DOHH2 (cell line): ENCODE measurements at regions not wholly inside any gene's neighbourhood (a gene's known extent, or its start where the extent isn't known, plus 50 kb on each side); places are given as distances from the start of the nearest gene placed in this dataset.

Experiments used
- H3F3A ChIP-seq: fragments of 200-600 bp; sonication (generic), shearing (Covaris generic); 2 replicates; pipeline ENCODE4 v1.6.0; 2016; ENCODE audit warnings: antibody characterized with exemption, mild to moderate bottlenecking; ENCODE audit not compliant: control insufficient read depth, insufficient read depth
- H3K27ac ChIP-seq: fragments of 200-600 bp; sonication (generic); 2 replicates; pipeline ENCODE4 v1.5.1; 2014; ENCODE audit warnings: low read depth, mild to moderate bottlenecking, low read length, moderate library complexity
- H3K27me3 ChIP-seq: fragments of 200-600 bp; sonication (generic); 2 replicates; pipeline ENCODE4 v1.6.1; 2014; ENCODE audit warnings: mild to moderate bottlenecking, low read length, mixed read lengths; ENCODE audit not compliant: control insufficient read depth
- H3K36me3 ChIP-seq: fragments of 200-600 bp; sonication (generic); 2 replicates; pipeline ENCODE4 v1.6.1; 2014; ENCODE audit warnings: mild to moderate bottlenecking, low read length, moderate library complexity, mixed read lengths; ENCODE audit not compliant: control insufficient read depth
- H3K4me1 ChIP-seq: fragments of 200-600 bp; sonication (generic); 2 replicates; pipeline ENCODE4 v1.6.1; 2014; ENCODE audit warnings: mild to moderate bottlenecking, low read length, mixed read lengths; ENCODE audit not compliant: control insufficient read depth
- H3K4me2 ChIP-seq: fragments of 200-600 bp; sonication (generic); 2 replicates; pipeline ENCODE4 v1.6.0; 2014; ENCODE audit warnings: mild to moderate bottlenecking, low read length, moderate library complexity
- H3K4me3 ChIP-seq: fragments of 200-600 bp; sonication (generic); 2 replicates; pipeline ENCODE4 v1.5.1; 2014; ENCODE audit warnings: mild to moderate bottlenecking, low read length, mixed read lengths
- H3K79me2 ChIP-seq: fragments of 200-600 bp; sonication (generic); 2 replicates; pipeline ENCODE4 v1.6.1; 2014; ENCODE audit warnings: mild to moderate bottlenecking, low read length, mixed read lengths; ENCODE audit not compliant: control insufficient read depth
- H3K9me2 ChIP-seq: fragments of 200-600 bp; sonication (generic); replicated peaks from 2 replicates; pipeline ENCODE4 v1.6.1; 2014; ENCODE audit warnings: mild to moderate bottlenecking, low read length, mixed read lengths; ENCODE audit not compliant: control insufficient read depth
- H3K9me3 ChIP-seq: fragments of 200-600 bp; sonication (generic); 2 replicates; pipeline ENCODE4 v1.6.1; 2014; ENCODE audit warnings: antibody characterized with exemption, low read length, mixed read lengths; ENCODE audit not compliant: control insufficient read depth, insufficient read depth
- H4K20me1 ChIP-seq: fragments of 200-600 bp; sonication (generic); 2 replicates; pipeline ENCODE4 v1.6.0; 2014; ENCODE audit warnings: low read depth, mild to moderate bottlenecking, antibody characterized with exemption, low read length, moderate library complexity; ENCODE audit not compliant: control insufficient read depth, insufficient read depth
- EZH2phosphoT487 ChIP-seq: fragments of 200-600 bp; sonication (generic); IDR thresholded peaks from 2 replicates; pipeline ENCODE4 v1.6.1; 2017; ENCODE audit warnings: borderline replicate concordance, mild to moderate bottlenecking, antibody characterized with exemption, low read length, moderate library complexity, mixed read lengths
- TF ChIP-seq, protein P1 (sequence below): fragments of 200-600 bp; sonication (generic); IDR thresholded peaks from one replicate; pipeline ENCODE4 v1.5.1; 2014; ENCODE audit warnings: antibody characterized with exemption, mild to moderate bottlenecking, low read depth, low read length; ENCODE audit not compliant: poor library complexity, severe bottlenecking

DNA sequence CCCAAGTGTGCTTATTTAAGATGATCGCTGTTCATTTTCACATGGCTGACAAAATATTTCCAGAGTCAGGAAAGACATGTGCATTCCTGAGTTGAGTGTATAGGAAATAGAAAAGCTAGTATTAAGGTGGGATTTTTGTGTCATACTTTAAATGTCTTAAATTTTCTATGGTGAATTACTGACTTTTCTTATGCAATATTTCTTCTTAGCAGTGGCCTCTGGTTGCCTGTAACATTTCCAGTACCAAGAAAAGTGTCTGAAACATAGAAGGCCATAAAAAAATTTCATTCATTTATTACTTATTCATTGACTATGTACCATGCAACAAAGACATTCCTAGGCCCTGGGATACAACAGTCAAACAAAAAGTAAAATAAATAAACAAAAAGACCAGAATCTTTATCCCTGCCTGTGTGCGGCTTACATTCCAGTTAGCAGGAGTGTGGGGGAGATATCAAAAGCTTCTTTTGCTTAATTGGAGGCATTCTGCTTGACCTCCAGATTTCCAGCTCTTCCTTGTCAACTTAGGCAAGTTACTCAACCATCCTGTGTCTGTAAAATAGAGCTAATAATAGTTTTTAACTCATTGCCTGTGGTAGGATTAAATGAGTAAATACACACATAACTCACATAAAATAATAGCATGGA, 216.3 kb upstream of the FLRT2 start:
- TF ChIP-seq EZH2phosphoT487, result no peak
- TF ChIP-seq, protein P1, sequence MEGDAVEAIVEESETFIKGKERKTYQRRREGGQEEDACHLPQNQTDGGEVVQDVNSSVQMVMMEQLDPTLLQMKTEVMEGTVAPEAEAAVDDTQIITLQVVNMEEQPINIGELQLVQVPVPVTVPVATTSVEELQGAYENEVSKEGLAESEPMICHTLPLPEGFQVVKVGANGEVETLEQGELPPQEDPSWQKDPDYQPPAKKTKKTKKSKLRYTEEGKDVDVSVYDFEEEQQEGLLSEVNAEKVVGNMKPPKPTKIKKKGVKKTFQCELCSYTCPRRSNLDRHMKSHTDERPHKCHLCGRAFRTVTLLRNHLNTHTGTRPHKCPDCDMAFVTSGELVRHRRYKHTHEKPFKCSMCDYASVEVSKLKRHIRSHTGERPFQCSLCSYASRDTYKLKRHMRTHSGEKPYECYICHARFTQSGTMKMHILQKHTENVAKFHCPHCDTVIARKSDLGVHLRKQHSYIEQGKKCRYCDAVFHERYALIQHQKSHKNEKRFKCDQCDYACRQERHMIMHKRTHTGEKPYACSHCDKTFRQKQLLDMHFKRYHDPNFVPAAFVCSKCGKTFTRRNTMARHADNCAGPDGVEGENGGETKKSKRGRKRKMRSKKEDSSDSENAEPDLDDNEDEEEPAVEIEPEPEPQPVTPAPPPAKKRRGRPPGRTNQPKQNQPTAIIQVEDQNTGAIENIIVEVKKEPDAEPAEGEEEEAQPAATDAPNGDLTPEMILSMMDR, result no peak
- H3K4me3 ChIP-seq, result no peak overlapping the region
- H3K9me2 ChIP-seq, result no peaks in the 10 kb centered on the region; the same call in 1 of the 2 replicates
- no peaks in the 10 kb centered on the region for H3F3A ChIP-seq
- H3K79me2 ChIP-seq, result no peaks in the 10 kb centered on the region
- no peak overlapping the region for H3K27ac ChIP-seq
- no peaks in the 10 kb centered on the region for H4K20me1 ChIP-seq
- H3K4me1 ChIP-seq, result no peaks in the 10 kb centered on the region
- H3K4me2 ChIP-seq, result no peak overlapping the region
- no peaks in the 10 kb centered on the region for H3K9me3 ChIP-seq
- H3K27me3 ChIP-seq, result no peaks in the 10 kb centered on the region
- no peaks in the 10 kb centered on the region for H3K36me3 ChIP-seq

DNA sequence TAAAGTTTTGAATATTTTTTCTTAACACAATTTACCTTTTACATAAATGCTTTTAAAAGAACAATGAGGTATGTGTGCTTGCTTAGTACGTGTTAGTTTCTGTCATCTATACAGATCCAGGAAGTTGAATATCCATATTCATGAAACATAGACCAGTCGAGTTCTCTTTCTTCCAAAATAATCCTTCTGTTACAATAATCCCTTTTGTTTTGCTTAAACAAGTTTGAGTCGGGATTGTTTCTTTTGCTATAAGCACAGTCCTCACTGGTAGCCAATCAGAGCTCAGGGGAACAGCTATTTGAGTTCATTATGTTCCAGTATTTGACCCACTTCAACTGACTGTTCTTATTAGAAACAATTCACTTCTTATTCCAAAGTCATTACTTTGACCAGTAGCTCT, 214.7 kb upstream of the FLRT2 start:
- H3F3A ChIP-seq, result no peaks in the 10 kb centered on the region
- H3K4me3 ChIP-seq, result no peak overlapping the region
- H3K9me3 ChIP-seq, result no peaks in the 10 kb centered on the region
- H3K79me2 ChIP-seq, result no peaks in the 10 kb centered on the region
- no peaks in the 10 kb centered on the region; the same call in 1 of the 2 replicates for H3K9me2 ChIP-seq
- H4K20me1 ChIP-seq, result no peaks in the 10 kb centered on the region
- H3K4me1 ChIP-seq, result no peaks in the 10 kb centered on the region
- TF ChIP-seq EZH2phosphoT487, result no peak
- TF ChIP-seq, protein P1, result no peak
- no peaks in the 10 kb centered on the region for H3K36me3 ChIP-seq
- no peaks in the 10 kb centered on the region for H3K27me3 ChIP-seq
- no peak overlapping the region for H3K27ac ChIP-seq
- no peak overlapping the region for H3K4me2 ChIP-seq

DNA sequence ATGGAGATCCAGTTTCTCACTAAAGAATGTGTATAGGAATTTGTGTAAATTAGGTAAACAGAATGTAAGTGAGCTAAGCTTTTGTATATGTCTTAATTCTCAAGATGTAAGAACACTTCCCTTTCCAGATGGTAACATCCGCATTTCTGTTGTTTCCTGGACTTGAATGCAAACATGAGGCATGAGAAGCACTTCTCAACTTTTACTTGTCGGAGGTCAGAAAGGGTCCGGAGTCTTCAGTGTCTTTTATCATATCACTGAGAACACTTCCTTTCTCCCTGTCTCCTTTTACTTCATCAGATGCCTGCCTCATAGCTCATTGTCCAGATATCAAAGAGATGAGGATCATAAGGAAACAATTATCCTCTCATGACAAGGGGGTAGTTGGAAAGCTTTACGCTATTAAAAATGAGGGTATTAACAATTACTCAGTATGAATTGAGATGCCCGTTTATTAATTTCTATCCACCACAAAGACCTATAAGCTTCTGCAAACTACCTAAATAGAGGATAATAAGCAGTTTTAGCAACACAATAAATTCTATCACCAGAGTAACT, 214.1 kb upstream of the FLRT2 start:
- Histone ChIP-seq H3K9me3 (no peaks in the 10 kb centered on the region), H3K4me2 (no peak overlapping the region), H3F3A (no peaks in the 10 kb centered on the region), H3K79me2 (no peaks in the 10 kb centered on the region), H4K20me1 (no peaks in the 10 kb centered on the region), H3K4me1 (no peaks in the 10 kb centered on the region), H3K9me2 (no peaks in the 10 kb centered on the region; the same call in 1 of the 2 replicates), H3K36me3 (no peaks in the 10 kb centered on the region), H3K4me3 (no peak overlapping the region), H3K27ac (no peak overlapping the region), H3K27me3 (no peaks in the 10 kb centered on the region)
- TF ChIP-seq, protein P1, result no peak
- TF ChIP-seq EZH2phosphoT487, result no peak
